MM.1S (cell line): ENCODE measurements at regions not wholly inside any gene's neighbourhood (a gene's known extent, or its start where the extent isn't known, plus 50 kb on each side); places are given as distances from the start of the nearest gene placed in this dataset.

Experiments used
- EZH2phosphoT487 ChIP-seq: fragments of 300-600 bp; sonication (generic); IDR thresholded peaks from 2 replicates; pipeline ENCODE4 v1.6.1; 2018; ENCODE audit warnings: antibody characterized with exemption, low read length
- TF ChIP-seq, protein P1 (sequence below): fragments of 300-600 bp; sonication (generic); IDR thresholded peaks from 2 replicates; pipeline ENCODE4 v1.5.1; 2016; ENCODE audit warnings: antibody characterized with exemption, low read length, mixed read lengths

GRCh38 chr14:98198385-98198784, 1073.6 kb downstream of the BCL11B start:
- TF ChIP-seq, protein P1, sequence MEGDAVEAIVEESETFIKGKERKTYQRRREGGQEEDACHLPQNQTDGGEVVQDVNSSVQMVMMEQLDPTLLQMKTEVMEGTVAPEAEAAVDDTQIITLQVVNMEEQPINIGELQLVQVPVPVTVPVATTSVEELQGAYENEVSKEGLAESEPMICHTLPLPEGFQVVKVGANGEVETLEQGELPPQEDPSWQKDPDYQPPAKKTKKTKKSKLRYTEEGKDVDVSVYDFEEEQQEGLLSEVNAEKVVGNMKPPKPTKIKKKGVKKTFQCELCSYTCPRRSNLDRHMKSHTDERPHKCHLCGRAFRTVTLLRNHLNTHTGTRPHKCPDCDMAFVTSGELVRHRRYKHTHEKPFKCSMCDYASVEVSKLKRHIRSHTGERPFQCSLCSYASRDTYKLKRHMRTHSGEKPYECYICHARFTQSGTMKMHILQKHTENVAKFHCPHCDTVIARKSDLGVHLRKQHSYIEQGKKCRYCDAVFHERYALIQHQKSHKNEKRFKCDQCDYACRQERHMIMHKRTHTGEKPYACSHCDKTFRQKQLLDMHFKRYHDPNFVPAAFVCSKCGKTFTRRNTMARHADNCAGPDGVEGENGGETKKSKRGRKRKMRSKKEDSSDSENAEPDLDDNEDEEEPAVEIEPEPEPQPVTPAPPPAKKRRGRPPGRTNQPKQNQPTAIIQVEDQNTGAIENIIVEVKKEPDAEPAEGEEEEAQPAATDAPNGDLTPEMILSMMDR = no peak
- TF ChIP-seq EZH2phosphoT487 = no peak
